ENCODE measurements at regions not wholly inside any gene's neighbourhood (a gene's known extent, or its start where the extent isn't known, plus 50 kb on each side); places are given as distances from the start of the nearest gene placed in this dataset.

GRCh38 chr6:5909721-5910120, 97.0 kb downstream of the NRN1 start:
- Mint-ChIP-seq H3K4me3 (no peak overlapping the region), H3K27me3 (ENCODE audit: low read depth) (peaks cover 2% of the 10 kb centered on the region), H3K9me3 (no peaks in the 10 kb centered on the region), H3K4me1 (ENCODE audit: low read depth) (no peaks in the 10 kb centered on the region), H3K36me3 (ENCODE audit: low read depth) (no peaks in the 10 kb centered on the region), H3K27ac (no peak overlapping the region)
- no peak for DNase-seq (ENCODE audit: low spot score)

GRCh38 chr6:5906842-5907241, 99.9 kb downstream of the NRN1 start:
- no peaks in the 10 kb centered on the region for H3K27me3 Mint-ChIP-seq (ENCODE audit: low read depth)
- no peaks in the 10 kb centered on the region for H3K4me1 Mint-ChIP-seq (ENCODE audit: low read depth)
- DNase-seq (ENCODE audit: low spot score) = no peak
- H3K9me3 Mint-ChIP-seq = no peaks in the 10 kb centered on the region
- H3K36me3 Mint-ChIP-seq (ENCODE audit: low read depth) = no peaks in the 10 kb centered on the region
- H3K27ac Mint-ChIP-seq = no peak overlapping the region
- no peak overlapping the region for H3K4me3 Mint-ChIP-seq

- no peak for DNase-seq (ENCODE audit: low spot score)
- Mint-ChIP-seq H3K27me3 (ENCODE audit: low read depth) (no peaks in the 10 kb centered on the region), H3K36me3 (ENCODE audit: low read depth) (no peaks in the 10 kb centered on the region), H3K27ac (no peak overlapping the region), H3K4me3 (no peak overlapping the region), H3K9me3 (no peaks in the 10 kb centered on the region), H3K4me1 (ENCODE audit: low read depth) (no peaks in the 10 kb centered on the region)
Measured at GRCh38 chr6:5906340-5906670, 100.4 kb downstream of the NRN1 start.

GRCh38 chr6:5905431-5906339, 101.0 kb downstream of the NRN1 start:
- no peaks in the 10 kb centered on the region for H3K36me3 Mint-ChIP-seq (ENCODE audit: low read depth)
- H3K27ac Mint-ChIP-seq = no peak overlapping the region
- no peak overlapping the region for H3K4me3 Mint-ChIP-seq
- no peaks in the 10 kb centered on the region for H3K27me3 Mint-ChIP-seq (ENCODE audit: low read depth)
- no peaks in the 10 kb centered on the region for H3K9me3 Mint-ChIP-seq
- no peaks in the 10 kb centered on the region for H3K4me1 Mint-ChIP-seq (ENCODE audit: low read depth)
- no peak for DNase-seq (ENCODE audit: low spot score)

GRCh38 chr6:5904532-5904931, 102.2 kb downstream of the NRN1 start:
- no peak overlapping the region for H3K27ac Mint-ChIP-seq
- DNase-seq (ENCODE audit: low spot score) = no peak
- no peaks in the 10 kb centered on the region for H3K4me1 Mint-ChIP-seq (ENCODE audit: low read depth)
- no peaks in the 10 kb centered on the region for H3K9me3 Mint-ChIP-seq
- H3K27me3 Mint-ChIP-seq (ENCODE audit: low read depth) = no peaks in the 10 kb centered on the region
- no peak overlapping the region for H3K4me3 Mint-ChIP-seq
- no peaks in the 10 kb centered on the region for H3K36me3 Mint-ChIP-seq (ENCODE audit: low read depth)

- no peak for DNase-seq (ENCODE audit: low spot score)
- H3K36me3 Mint-ChIP-seq (ENCODE audit: low read depth) = no peaks in the 10 kb centered on the region
- H3K27ac Mint-ChIP-seq = no peak overlapping the region
Measured at GRCh38 chr6:5899216-5900045, 107.3 kb downstream of the NRN1 start.

GRCh38 chr6:5898563-5898962, 108.2 kb downstream of the NRN1 start:
- no peaks in the 10 kb centered on the region for H3K36me3 Mint-ChIP-seq (ENCODE audit: low read depth)
- H3K9me3 Mint-ChIP-seq = no peaks in the 10 kb centered on the region
- no peaks in the 10 kb centered on the region for H3K27me3 Mint-ChIP-seq (ENCODE audit: low read depth)
- no peak overlapping the region for H3K27ac Mint-ChIP-seq
- H3K4me3 Mint-ChIP-seq = no peak overlapping the region
- no peak for DNase-seq (ENCODE audit: low spot score)
- no peaks in the 10 kb centered on the region for H3K4me1 Mint-ChIP-seq (ENCODE audit: low read depth)

More at GRCh38 chr6:5899216-5900045, 107.3 kb downstream of the NRN1 start:
- no peak overlapping the region for H3K4me3 Mint-ChIP-seq
- H3K4me1 Mint-ChIP-seq (ENCODE audit: low read depth) = no peaks in the 10 kb centered on the region
- H3K27me3 Mint-ChIP-seq (ENCODE audit: low read depth) = no peaks in the 10 kb centered on the region
- no peaks in the 10 kb centered on the region for H3K9me3 Mint-ChIP-seq

GRCh38 chr6:5898102-5898501, 108.6 kb downstream of the NRN1 start:
- Mint-ChIP-seq H3K4me1 (ENCODE audit: low read depth) (no peaks in the 10 kb centered on the region), H3K4me3 (no peak overlapping the region), H3K27ac (no peak overlapping the region), H3K27me3 (ENCODE audit: low read depth) (no peaks in the 10 kb centered on the region), H3K9me3 (no peaks in the 10 kb centered on the region), H3K36me3 (ENCODE audit: low read depth) (no peaks in the 10 kb centered on the region)
- DNase-seq (ENCODE audit: low spot score) = no peak

- Mint-ChIP-seq H3K27me3 (ENCODE audit: low read depth) (no peaks in the 10 kb centered on the region), H3K9me3 (no peaks in the 10 kb centered on the region), H3K4me1 (ENCODE audit: low read depth) (peaks cover 1% of the 10 kb centered on the region), H3K36me3 (ENCODE audit: low read depth) (no peaks in the 10 kb centered on the region), H3K4me3 (no peak overlapping the region), H3K27ac (no peak overlapping the region)
- DNase-seq (ENCODE audit: low spot score) = no peak
Measured at GRCh38 chr6:5896476-5897200, 110.1 kb downstream of the NRN1 start.

GRCh38 chr6:5894357-5894756, 112.4 kb downstream of the NRN1 start:
- H3K4me1 Mint-ChIP-seq (ENCODE audit: low read depth) = peaks cover 1% of the 10 kb centered on the region
- DNase-seq (ENCODE audit: low spot score) = no peak
- no peaks in the 10 kb centered on the region for H3K9me3 Mint-ChIP-seq
- no peak overlapping the region for H3K27ac Mint-ChIP-seq
- no peaks in the 10 kb centered on the region for H3K27me3 Mint-ChIP-seq (ENCODE audit: low read depth)
- no peak overlapping the region for H3K4me3 Mint-ChIP-seq
- no peaks in the 10 kb centered on the region for H3K36me3 Mint-ChIP-seq (ENCODE audit: low read depth)

GRCh38 chr6:5893295-5893694, 113.4 kb downstream of the NRN1 start:
- H3K9me3 Mint-ChIP-seq = no peaks in the 10 kb centered on the region
- no peaks in the 10 kb centered on the region for H3K27me3 Mint-ChIP-seq (ENCODE audit: low read depth)
- no peaks in the 10 kb centered on the region for H3K36me3 Mint-ChIP-seq (ENCODE audit: low read depth)
- no peak for DNase-seq (ENCODE audit: low spot score)
- no peak overlapping the region for H3K27ac Mint-ChIP-seq
- H3K4me1 Mint-ChIP-seq (ENCODE audit: low read depth) = peaks cover 1% of the 10 kb centered on the region
- no peak overlapping the region for H3K4me3 Mint-ChIP-seq

GRCh38 chr6:5892669-5893068, 114.1 kb downstream of the NRN1 start:
- Mint-ChIP-seq H3K27ac (no peak overlapping the region), H3K27me3 (ENCODE audit: low read depth) (no peaks in the 10 kb centered on the region)

GRCh38 chr6:5878792-5879191, 127.9 kb downstream of the NRN1 start:
- H3K9me3 Mint-ChIP-seq = peaks cover 9% of the 10 kb centered on the region
- H3K27ac Mint-ChIP-seq = no peak overlapping the region
- H3K36me3 Mint-ChIP-seq (ENCODE audit: low read depth) = no peaks in the 10 kb centered on the region
- DNase-seq (ENCODE audit: low spot score) = no peak
- H3K4me3 Mint-ChIP-seq = no peak overlapping the region
- H3K27me3 Mint-ChIP-seq (ENCODE audit: low read depth) = peaks cover 8% of the 10 kb centered on the region
- H3K4me1 Mint-ChIP-seq (ENCODE audit: low read depth) = peaks cover 3% of the 10 kb centered on the region

More at GRCh38 chr6:5892669-5893068, 114.1 kb downstream of the NRN1 start:
- no peak for DNase-seq (ENCODE audit: low spot score)
- H3K4me1 Mint-ChIP-seq (ENCODE audit: low read depth) = peaks cover 1% of the 10 kb centered on the region
- no peaks in the 10 kb centered on the region for H3K36me3 Mint-ChIP-seq (ENCODE audit: low read depth)
- H3K9me3 Mint-ChIP-seq = no peaks in the 10 kb centered on the region
- H3K4me3 Mint-ChIP-seq = peak overlapping the region; percentile 89

GRCh38 chr6:5876076-5876475, 130.6 kb downstream of the NRN1 start:
- Mint-ChIP-seq H3K4me1 (ENCODE audit: low read depth) (peaks cover 7% of the 10 kb centered on the region), H3K27ac (no peak overlapping the region), H3K27me3 (ENCODE audit: low read depth) (peaks cover 3% of the 10 kb centered on the region), H3K9me3 (peaks cover 23% of the 10 kb centered on the region), H3K36me3 (ENCODE audit: low read depth) (peaks cover 7% of the 10 kb centered on the region), H3K4me3 (no peak overlapping the region)
- DNase-seq (ENCODE audit: low spot score) = no peak

Measured in T-helper 2 cell treated with Interferon-gamma antibody and Interleukin-4, amounts not matched to agents 5 μg/mL and 100 μg/mL, for 36 hours (primary cell).